GM19463 (cell line): ENCODE measurements at regions not wholly inside any gene's neighbourhood (a gene's known extent, or its start where the extent isn't known, plus 50 kb on each side); places are given as distances from the start of the nearest gene placed in this dataset.
A peak's percentile ranks its signal among the peaks of the same experiment; 100 is the strongest.
"Not testable (repeated sequence)": the region's sequence is repeated elsewhere in the genome, so short reads cannot be mapped to it uniquely, and the experiment has no call there.

Experiments used
- ATAC-seq: cut with Tn5 transposase; IDR thresholded peaks from one replicate; pipeline ENCODE4 v1.9.1; 2021; ENCODE audit warnings: mild to moderate bottlenecking, moderate library complexity; ENCODE audit not compliant: unreplicated experiment

DNA sequence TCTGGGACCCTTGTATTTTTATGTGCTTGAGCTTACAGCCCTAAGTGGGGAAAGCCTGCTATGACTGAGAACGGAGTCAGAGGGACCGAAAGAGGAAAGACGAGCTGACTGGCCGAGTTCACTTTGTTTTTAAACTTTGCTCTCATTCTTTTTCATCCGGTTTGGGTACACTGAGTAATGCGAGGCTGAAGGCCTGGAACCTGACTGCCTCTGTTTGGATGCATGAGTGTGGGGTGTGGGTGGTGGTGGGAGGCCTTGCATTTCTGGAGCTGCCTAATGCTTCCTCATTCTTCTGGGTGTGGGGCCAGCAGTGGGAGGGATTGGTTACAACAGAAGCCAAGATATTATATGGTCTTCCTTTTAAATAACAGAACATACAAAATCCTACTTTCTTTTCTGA lies 155.5 kb downstream of the BUB3 start:
- ATAC-seq: no peak

DNA sequence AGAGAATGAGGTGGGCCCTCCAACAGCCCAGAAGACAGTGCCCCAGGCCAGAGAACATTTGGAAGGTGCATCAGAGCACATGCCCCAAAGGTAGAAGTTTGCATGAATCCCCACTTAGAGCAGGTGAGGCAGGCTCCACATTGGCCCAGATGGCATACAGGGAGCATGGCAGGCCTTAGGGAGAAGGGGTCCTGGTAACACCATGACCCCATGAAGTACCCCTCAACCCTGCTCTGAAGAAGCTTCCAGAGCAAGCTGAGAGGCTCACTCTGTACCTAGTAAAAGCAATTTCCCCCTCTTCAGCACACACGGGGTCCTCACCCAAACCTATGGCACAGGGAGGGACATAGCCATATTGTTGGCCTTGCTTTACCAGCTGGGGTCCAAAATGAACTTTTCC lies 162.6 kb downstream of the BUB3 start:
- ATAC-seq: no peak

DNA sequence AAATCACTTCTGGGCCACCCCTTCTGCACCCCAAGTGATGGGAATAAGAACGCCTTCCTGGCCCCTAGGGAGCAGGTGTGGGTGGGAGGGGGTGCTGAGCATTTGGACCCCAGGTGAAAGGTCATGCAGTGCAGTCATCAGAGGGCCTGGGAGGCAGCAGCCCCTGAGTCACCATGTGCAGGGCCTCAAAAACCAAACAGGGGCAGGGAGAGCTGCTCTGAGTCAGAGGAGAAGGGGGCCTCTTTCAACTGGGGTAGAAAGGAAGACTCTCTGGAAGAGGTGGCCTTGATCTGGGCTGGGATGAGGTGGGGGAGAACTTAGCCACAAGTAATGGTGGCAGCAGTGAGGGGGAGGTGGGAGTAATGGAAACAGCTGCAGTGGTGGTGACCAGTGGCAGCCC lies 164.3 kb downstream of the BUB3 start:
- no peak for ATAC-seq

DNA sequence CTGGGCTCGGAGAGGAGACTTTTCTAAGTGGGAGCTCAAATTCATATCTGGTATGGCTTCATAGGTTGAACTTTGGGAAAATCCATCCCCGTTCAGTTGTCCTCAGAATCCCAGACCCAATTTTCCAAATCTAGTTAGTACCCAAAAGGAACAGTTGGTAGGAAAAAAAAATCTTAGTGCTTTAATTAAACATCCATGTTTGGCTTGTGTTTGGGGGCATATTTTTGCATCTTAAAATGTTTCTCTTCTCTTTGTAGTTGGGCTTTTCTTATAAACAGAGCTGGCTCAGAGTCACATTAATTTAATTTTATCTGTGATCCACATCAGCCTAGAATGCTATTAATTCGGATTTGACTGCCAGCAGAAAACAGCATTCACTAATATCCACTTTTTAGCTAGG lies 165.9 kb downstream of the BUB3 start:
- no peak for ATAC-seq

DNA sequence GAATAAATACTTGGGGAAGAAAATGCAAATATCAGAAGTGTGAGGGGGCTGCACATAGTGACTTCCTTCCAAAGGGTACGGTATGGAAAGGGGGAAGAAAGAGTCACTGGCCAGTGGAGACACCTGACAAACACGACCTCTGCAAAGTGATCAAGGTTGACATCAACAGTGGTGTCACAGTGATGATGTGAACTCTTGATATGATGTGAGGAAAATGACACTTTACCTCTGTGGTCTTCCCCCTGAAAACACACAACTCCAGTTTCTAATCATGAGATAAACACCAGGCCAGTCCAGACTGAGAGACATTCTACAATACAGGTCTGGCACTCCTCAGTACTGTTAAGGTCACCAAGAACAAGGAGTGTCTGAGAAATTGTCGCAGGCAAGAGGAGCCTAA lies 169.7 kb downstream of the BUB3 start:
- no peak for ATAC-seq

DNA sequence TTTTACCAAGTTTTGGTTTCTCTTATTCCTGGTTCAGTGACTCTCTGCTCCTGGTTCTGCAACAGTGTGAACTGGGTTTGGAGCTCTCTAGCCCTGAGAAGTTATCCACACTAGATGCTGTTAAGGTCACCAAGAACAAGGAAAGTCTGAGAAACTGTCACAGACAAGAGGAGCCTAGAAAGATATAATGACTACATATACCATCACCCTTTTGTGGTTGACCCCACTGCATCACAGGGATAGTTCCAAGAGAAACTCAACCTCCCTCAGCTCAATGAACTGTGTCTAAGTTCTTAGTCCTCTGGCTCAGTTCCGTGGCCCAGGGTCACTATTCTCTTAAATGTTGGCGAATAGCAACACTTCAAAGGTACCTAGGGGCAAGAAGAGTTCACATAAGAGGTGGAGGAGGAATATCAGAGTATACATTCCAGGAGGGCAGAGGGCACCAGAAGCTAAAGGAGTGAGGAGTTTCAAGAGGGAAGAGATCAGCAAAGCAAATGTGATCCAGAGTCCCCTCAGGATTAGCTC lies 171.5 kb downstream of the BUB3 start:
- ATAC-seq: no peak

DNA sequence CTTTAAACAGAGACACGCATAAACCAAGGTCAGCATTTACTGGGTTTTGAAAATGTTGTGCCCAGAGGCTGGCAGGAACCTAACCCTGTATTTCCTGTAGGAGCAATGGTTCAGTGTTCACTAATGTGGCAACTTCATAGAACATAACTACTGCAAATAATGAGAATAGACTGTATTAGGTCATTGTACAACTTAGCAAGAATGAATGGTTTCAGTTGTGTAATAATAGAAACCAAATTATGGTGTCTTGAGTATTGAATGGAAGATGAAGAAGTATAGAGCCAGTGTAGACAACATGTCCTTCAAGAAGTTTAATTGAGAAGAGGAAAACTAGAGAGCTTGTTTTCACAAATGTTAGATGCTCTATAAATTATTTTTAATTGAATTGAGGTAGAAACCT lies 172.5 kb downstream of the BUB3 start:
- no peak for ATAC-seq

DNA sequence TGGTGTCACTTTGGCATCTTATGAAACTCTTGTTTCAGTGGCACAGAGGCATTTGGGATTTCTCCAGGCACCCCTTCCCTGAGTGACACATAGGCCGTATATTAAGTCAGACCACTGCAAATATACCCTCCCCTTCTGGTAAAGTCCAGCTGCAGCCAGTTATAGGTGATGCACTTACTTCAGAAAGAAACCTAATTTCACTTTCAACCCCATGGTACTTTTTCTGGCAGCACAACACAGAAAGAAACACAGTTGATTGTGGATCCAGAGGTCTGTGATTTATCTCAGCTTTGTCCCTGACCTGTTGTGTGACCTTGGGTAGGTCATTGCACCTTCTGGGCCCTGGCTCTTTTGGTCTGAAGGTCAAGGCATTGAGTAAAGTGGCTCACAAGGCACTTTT lies 173.2 kb downstream of the BUB3 start:
- peak; percentile 84 for ATAC-seq

DNA sequence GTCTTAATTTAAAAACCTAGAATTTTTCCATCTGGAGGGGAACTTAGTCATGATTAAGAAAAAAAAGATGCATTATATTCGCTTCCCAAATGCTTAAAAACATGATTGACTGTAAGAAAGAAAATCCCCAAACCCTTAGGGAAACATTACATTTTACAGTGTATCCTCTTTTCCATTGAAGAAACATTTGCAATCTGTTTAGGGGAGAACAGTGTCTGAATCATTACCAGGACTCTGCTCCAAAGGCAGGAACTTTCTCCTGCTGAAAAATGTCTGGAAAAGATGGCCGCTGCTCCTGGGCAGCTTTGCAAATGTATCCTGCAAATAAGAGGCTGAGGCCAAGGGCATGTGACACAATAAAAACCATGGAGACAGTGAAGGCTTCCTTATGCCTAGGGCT lies 173.7 kb downstream of the BUB3 start:
- no peak for ATAC-seq

DNA sequence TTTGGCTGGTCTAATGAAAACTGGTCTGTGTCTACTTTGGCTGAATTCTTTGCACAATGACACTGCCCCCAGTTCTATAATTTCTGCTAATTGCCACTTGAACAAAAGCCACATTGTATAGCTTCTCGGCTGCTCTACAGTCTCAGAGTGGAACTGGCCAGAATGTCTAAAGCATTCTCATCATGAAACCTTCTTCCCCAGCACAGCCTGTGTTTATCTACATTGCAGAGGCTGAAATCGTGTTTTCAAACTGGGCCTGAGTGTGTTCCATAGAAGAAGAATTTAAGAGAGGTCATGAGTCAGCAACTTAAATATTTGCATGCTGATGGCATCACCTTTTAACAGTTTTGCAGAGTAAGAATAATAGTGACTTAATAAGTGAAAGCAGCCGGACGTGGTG lies 177.2 kb downstream of the BUB3 start:
- no peak for ATAC-seq

DNA sequence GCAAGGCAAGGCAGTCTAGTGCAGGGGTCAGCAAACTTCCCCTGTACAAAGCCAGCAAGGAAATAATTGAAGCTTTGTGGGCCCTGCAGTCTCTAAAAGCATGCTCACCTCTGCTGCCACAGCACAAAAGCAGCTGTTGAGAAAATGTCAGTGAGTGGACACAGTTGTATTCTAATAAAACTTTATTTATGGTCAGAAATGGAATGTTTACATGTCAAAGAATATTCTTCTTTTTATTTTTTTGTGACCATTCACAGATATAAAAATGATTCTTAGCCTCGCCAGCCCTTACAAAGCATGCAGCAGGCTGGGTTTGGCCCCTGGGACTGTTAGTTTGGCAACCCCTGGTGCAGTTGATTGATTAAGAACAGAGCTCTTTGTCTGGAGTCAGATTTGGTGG lies 192.4 kb downstream of the BUB3 start:
- ATAC-seq: no peak

DNA sequence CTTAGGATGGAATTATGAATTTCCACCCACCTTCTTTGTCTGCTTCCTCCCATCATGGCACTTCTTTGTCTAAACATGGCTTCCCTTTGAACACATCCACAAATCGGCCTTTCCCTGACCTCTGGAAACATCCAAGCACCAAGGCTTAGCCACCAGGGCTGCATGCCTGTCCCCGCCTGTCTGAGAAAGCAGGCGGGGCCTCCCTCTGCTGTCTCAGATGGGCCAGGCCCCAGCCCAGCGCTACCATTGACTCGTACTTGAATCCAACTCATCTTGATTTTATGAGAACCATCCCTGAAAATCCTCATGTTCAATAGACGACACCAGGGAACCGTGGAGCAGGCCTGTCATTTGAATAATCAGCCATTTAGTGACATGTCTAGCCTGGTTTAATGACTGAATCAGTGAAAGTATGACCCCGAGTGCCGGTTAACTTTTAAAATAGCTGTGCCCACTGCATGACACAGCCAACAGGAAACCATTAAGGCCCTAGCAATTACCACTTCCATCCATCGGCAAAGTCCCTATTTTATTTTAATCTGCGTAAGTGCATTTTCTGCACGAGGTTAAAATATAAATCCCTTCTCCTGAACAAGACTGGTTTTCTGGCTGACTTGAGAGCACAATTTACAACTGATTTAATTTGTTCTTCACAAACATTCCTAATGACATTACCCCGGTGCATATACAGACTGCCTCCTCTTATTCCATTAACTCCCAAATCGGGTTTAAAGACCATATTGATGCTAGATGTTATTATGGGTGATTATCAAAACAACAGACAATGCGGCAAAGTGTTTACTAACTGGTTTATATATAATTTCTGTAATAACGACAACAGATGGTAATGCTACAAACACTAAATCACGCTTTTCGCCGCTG lies 194.7 kb downstream of the BUB3 start:
- no peak for ATAC-seq

DNA sequence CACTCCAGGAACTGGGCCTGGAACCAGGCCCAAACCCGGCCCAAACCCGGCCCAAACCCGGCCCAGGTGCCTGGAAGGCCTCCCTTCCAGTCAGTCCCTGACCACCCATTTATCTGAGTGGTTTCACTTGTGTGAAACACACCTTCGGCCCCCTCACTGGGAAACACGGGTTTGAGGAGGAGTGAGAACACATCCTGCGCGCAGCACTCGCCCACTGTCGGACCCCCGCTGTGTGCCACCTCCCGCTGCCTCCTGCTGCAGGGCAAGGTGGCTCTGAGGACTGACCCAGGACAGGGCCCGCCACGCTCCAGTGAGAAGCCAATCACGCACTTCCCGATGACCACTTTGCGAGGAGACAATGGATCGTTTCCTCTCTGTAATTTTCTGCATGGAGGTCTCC lies 197.5 kb downstream of the BUB3 start:
- no peak for ATAC-seq

DNA sequence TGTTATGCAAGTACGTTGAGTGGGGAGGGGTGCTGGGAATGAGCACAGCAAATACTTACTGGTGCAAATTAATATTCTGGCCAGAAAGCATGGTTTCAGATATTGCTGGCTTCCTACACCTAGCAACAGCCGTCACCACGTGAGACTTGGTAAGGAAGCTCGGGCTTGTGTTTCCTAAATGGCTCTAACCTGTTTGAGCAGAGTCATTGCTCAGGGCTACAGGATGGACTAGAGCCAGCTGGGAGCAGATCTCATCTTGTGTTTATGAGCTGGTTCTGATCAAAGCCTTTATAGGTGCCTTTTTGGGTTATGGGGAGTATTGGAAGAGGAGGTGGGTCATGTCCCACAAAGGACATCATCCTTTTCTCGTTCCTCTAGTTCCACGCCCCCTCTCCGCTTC lies 200.3 kb downstream of the BUB3 start:
- ATAC-seq: no peak

DNA sequence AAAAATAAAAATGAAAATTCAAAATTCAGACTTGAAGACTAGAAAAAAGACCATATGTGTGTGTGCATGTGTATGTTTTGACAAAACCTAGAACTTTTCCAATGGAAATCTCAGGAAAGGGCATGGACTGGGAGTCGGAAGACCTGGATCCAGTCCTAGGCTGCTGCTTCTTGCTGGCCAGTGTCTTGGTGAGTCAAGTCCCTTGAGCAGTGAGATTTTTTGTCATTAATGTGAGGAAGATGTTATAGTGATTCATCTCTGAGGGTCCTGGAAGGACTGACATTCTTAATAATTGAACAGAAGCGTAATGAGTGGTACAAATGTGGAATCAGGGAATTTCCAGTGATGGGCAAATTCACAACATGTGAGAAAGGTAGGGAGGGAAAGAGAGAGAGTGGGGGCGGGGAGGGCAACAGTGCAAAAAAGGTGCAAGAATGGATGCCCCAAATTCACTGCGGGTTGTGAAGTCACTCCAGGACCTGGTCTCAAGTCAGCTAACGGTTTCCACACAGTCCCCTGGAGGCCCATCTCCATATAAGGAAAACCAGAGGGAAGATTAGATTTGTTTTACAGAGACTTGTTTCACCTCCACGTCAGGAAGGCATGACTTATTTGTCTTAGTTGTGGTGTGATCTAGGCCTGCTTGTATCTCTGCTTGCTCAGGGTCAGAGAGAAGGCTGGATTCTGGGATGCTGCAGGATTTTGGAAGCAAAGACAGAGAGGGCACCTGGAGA lies 201.7 kb downstream of the BUB3 start:
- ATAC-seq: no peak

DNA sequence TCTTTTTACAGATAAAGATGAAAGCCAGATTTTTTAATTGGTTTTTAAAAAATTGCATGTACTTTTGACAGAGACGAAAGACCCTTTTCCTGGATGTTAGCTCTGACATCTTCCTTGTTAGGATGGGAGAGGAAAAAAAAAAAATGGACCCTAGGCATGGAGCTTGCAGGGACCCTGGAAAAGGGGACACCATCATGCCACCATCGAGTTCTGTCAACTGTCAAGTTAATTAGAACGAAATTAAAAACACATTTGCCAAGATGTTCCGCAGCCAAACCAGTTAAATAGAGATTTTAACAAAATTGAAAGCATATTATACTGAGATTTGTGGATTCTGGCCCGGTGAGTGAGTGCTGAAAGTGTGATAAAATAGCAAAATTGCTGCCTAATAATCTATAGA lies 202.6 kb downstream of the BUB3 start:
- ATAC-seq: no peak

DNA sequence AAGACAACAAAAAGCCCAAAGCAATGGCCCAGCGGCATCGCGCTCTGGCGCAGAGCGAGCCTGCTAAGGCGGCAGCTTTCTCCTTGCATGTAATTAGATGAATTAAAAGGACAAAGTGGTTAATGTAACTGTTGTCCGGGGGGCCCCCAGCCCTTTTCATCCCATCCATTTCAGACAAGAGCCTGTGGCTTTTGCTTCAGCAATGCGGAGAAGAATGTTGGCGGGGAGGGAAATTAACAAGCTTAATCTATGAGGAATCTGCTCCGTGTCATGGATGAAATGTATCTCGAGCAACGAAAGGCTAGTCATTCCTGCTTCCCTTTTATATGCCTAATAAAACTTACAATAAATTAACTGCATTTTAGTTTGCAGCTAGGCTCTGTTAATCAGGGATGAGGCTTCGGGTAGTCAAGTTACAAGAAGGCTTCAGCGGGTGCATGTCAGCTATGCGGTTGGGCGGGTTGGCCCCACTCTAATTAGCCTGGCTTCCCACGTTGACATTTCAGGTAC lies 203.3 kb downstream of the BUB3 start:
- no peak for ATAC-seq

DNA sequence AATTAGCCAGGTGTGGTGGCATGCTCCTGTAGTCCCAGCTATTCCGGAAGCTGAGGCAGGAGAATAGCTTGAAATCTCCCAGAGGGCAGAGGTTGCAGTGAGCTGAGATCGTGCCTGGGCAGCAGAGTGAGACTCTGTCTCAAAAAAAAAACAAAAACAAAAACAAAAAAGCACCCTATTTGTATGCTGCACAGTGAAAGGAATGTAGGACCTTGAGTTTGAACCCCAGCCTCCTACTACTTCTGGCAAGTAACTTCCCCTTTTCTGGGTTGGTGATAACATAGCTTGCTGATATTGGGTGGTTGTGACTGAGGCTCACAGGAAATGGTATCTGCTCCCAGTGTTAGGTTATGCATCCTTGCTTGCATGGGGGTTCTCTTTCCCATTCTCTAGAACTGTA lies 205.3 kb downstream of the BUB3 start:
- ATAC-seq: no peak

DNA sequence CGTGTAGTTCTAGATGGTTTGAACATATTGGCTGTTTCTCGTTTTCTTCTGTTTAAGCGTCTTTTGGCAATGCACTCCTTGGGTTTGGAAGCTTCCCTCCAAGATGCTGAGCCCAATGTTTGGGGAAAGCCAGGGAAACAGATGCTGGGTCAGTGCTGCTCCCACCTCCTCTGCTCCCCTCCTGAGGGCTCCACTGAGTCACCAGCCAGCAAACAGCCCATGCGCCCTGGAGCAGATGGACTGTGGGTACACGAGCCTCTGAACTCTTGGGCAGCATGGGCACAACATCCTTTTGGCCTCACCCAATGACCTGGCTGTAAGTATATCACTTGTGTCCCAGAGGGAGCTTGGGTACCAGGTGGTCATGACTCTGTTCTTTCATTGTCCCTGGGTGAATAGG lies 207.6 kb downstream of the BUB3 start:
- no peak for ATAC-seq

DNA sequence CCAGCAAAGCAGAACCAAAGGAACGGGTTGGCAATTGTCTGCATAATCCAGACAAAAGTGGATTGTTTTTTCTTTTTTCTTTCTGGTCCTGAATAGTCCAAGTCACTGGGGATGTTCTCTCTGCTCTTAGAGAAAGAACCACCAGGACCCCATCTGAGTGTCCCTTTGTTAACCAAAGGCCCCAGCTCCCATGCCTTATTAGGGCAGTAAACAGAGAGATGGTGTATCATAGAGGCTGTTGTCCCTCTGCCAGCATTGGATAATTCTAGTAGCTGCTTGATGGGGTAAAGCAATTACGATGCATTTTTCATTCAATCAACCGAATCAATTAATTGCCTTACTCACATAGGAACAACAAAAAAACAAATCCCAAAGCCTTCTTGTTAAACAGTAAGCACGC lies 213.0 kb downstream of the BUB3 start:
- no peak for ATAC-seq

DNA sequence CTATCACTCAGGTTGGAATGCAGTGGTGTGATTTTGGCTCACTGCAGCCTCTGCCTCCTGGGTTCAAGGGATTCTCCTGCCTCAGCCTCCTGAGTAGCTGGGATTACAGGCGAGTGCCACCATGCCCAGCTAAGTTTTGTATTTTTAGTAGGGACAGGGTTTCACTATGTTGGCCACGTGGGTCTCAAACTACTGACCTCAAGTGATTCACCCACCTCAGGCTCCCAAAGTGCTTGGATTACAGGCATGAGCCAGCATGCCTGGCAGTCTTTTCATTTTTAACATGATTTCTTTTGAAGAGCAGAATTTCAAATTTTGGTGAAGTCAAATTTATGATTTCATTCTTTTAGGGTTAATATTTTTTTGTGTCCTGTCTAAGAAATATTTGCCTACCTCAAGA lies 217.4 kb downstream of the BUB3 start:
- ATAC-seq: not testable (repeated sequence)

DNA sequence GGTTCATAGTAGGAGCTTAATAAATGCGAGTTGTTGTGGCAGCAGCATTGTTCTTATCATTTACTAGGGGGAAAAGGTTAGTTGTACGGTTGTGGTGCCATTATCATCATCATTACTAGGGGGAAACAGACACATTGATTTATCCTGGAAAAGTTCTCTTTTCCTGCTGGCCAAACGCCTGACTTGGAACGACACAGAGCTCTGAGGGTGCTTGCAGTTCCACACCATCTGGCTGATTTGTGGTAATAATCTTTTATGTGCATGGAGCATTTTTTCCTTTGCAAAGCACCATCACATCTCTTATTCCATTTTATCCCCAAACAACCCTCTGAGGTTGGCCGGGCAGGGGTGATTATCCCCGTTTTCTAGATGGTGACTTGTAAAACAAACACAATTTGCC lies 219.4 kb downstream of the BUB3 start:
- ATAC-seq: no peak
